Thyroid gland (tissue), 4 donors: ENCODE measurements at regions not wholly inside any gene's neighbourhood (a gene's known extent, or its start where the extent isn't known, plus 50 kb on each side); places are given as distances from the start of the nearest gene placed in this dataset.

Experiments used
- CTCF ChIP-seq, 6 experiments: fragments of 200-600 bp in 3 of 6; fragments of 450-650 bp in 3 of 6; sonication (generic) in 3 of 6; IDR thresholded peaks; one replicate each; pipeline ENCODE4 v1.5.1; 2016 to 2019; ENCODE audit warnings: antibody characterized with exemption in 6 of 6, mild to moderate bottlenecking in 2 of 6, inconsistent platforms in 1 of 6, moderate library complexity in 1 of 6
- POLR2A ChIP-seq, 2 donors: fragments of 450-650 bp; IDR thresholded peaks; one replicate each; pipeline ENCODE4 v1.6.1; 2017; ENCODE audit warnings: antibody characterized with exemption in 2 of 2, mild to moderate bottlenecking in 2 of 2, moderate library complexity in 1 of 2

GRCh38 chr3:102125197-102125993 is 276.1 kb downstream of the NFKBIZ start:
- no peak for TF ChIP-seq CTCF (IDR thresholded peaks at IDR 0.05)
- TF ChIP-seq POLR2A (IDR thresholded peaks at IDR 0.05) = no peak
